Stimulated activated CD4-positive, alpha-beta T cell treated with anti-CD3 and anti-CD28 coated beads, Interleukin-15, amount 100 ng/mL, for 48 hours (primary cell): ENCODE measurements at regions not wholly inside any gene's neighbourhood (a gene's known extent, or its start where the extent isn't known, plus 50 kb on each side); places are given as distances from the start of the nearest gene placed in this dataset.

ENCODE experiments used
- DNase-seq, 2 donors: peaks; one replicate each; pipeline ENCODE4 v3.0.0-alpha.2; 2020; ENCODE audit warnings: low read depth in 2 of 2

GRCh38 chr1:81490614-81491013 lies 310.1 kb upstream of the ADGRL2 start:
- DNase-seq, result no peak

DNA sequence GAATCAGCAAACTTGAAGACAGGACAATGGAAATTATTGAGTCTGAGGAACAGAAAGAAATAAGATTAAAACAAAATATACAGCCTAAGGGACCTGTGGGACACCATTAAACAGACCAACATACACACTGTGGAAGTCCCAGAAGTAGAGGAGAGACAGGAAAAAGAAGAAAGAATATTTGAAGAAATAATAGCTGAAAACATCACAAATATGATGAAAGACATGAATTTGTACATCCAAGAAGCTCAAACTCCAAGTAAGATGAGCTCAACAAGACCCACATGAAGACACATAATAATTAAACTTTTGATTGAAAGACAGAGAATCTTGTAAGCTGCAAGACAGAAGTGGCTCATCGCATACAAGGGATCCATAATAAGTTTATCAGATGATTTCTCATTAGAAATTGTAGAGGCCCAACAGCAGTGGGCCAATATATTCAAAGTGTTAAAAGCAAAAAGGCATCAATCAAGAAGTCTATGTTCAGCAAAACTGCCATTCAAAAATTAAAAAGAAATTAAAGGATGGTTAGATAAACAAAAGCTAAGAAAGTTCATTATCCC lies 311.3 kb upstream of the ADGRL2 start:
- DNase-seq, result no peak

DNA sequence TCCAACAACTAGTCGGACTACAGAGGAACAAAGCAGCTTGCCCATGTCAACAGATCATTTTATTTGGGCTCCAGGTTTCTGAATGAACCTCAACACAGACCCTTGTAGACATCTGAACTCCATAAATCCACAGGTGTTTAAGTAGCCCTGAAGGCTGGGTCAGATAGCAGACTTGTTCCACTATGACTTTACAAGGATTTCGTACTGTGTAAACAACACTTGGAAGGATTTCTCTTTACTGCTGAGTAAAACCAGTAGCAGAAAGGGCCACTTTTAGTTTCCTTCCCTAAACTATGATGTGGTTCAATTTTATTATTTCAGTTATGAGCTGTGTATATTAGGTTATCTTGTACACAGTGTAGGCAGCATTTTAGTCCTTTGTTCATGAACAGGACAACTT lies 316.4 kb upstream of the ADGRL2 start:
- no peak for DNase-seq

DNA sequence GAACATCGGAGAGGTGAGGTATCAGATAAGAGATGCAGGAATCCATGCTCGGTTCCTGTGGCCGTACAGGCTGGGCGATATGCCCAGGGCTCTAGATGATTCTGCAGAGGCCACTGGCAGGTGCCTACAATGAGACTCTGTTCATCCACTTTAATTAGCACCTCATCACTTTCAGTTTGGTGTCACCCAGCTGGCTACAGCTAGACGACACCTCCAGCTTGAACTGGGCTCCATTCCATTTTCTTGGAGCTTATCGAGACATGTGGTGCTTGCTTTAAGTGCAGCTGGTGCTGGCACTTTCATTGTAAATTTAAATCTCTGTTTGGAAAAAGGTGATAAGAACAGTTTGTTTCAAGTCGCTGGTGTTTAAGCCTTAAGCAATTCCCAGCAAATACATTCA lies 322.5 kb upstream of the ADGRL2 start:
- no peak for DNase-seq

GRCh38 chr1:81477710-81478109 lies 323.0 kb upstream of the ADGRL2 start:
- no peak for DNase-seq

GRCh38 chr1:81472387-81472786 lies 328.3 kb upstream of the ADGRL2 start:
- DNase-seq, result no peak

DNA sequence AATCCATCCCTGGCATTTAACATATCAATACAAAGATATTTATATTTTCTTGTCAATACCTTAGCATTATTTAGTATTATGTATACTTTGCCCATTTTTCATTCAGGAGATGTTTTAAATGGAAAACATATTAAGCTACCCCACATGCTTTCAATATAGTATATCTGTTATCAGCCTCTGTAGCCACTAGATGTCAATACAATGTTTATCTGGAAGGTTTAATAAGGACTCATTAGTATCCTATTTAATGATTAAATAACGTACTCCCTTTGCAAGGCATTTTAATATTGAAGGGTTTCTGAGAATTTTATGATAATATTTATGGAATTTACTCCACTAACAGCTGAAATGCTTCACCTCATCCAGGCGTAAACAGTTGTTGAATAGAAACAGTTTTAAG lies 329.5 kb upstream of the ADGRL2 start:
- no peak for DNase-seq

- no peak for DNase-seq
Observed at GRCh38 chr1:81470275-81470674, 330.5 kb upstream of the ADGRL2 start.

GRCh38 chr1:81467383-81467782 lies 333.4 kb upstream of the ADGRL2 start:
- no peak for DNase-seq

- DNase-seq, result no peak
Observed at GRCh38 chr1:81466961-81467360, 333.8 kb upstream of the ADGRL2 start.

DNA sequence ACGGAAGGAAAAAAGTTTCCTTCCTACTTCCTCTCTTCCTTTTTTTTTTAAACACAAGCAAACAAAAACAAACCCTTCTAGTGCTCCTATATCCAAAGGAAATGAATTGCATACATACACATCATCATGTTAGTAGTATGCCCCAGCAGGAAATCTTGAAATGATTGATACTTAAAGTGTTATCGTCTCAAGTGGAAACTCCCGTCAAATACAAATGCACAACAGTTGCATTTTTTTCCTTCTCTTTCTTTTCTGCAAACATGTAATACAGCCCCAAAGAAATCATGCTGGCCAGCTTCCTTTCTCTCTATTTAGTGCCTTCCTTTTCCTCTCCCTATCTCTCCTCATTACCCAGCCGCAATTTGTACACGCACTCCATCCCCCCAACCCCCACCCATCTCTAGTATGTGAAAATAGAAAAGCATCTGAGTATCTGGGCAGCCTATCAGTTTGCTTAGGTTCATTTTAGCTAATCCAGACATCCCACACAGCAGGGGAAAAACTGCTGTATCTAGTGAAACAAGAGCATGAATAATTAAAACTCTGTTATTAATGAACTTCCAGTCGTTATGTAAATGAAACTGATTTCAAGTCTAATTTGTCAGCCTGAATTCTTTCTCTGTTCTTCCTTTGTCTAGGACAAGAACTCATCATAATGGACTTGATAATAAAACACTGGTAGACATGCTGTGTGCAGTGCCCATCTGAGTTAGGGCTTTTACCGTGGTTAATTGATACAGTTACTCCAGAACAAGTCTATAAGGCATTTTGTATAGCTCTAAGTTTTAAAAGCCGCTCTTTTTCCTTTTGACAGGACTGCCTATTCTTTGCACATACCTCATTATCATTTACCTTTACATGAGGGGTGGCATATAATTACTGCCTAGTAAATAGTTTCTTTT lies 336.5 kb upstream of the ADGRL2 start:
- DNase-seq, result no peak

DNA sequence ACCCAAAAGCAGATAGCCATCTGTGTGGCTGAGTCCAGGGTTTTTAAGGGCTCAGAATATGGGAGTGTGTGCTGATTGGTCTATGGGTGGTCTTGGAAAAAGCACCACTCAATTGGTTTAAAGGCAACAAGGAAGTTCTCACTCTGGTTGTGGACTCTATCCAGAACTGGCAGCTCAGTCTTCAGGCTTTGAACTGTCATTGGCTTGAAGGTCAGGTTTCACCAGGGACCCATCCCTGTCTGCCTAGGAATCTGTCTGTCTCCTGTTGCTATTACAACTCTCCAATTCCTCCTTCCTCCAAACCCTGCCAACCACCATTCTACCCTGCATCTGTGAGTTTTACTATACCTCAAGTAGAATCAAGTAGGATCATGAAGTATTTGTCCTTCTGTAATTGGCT lies 341.7 kb upstream of the ADGRL2 start:
- DNase-seq, result no peak

- DNase-seq, result no peak
Observed at GRCh38 chr1:81458186-81458585, 342.5 kb upstream of the ADGRL2 start.

GRCh38 chr1:81455481-81455880 lies 345.3 kb upstream of the ADGRL2 start:
- no peak for DNase-seq

DNA sequence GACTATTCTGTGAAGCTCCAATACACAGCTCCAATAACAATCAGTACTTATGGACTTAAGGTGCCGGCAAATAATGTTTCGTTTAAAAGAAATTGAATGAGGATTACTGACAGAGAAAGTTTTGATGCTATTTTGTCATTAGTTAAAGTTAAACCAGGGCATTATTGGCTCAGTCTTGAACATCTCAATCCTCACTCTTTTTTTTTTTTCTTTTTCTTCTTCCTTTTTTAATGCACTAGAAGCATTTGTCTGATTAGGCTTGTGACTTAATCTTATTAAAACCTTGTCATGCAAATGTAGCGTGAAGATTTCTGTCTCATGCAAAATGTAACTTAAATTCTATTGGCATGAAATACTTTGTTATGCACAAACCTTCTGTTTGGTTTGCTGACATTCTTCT lies 346.8 kb upstream of the ADGRL2 start:
- DNase-seq, result no peak

DNA sequence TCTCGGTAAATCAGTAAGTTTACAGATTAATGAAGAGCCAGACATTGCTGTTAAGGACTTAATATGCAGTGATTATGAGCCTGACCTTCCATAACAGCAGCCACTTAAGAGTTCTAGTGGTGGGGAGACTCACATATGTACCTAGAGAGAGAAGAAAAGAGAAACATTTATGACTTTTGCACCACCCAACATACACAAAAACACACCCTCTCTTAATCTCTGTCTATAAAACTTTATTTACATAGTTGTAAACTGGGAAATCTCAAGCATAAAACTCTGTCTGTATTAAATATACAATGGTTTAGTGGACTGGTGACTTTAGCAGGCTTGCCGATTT lies 347.4 kb upstream of the ADGRL2 start:
- DNase-seq, result no peak

- DNase-seq, result no peak
Observed at GRCh38 chr1:81452693-81453366, 347.9 kb upstream of the ADGRL2 start.

GRCh38 chr1:81449786-81450185 lies 350.9 kb upstream of the ADGRL2 start:
- no peak for DNase-seq

GRCh38 chr1:81446000-81446669 lies 354.6 kb upstream of the ADGRL2 start:
- DNase-seq, result no peak

GRCh38 chr1:81443288-81443687 lies 357.4 kb upstream of the ADGRL2 start:
- no peak for DNase-seq

DNA sequence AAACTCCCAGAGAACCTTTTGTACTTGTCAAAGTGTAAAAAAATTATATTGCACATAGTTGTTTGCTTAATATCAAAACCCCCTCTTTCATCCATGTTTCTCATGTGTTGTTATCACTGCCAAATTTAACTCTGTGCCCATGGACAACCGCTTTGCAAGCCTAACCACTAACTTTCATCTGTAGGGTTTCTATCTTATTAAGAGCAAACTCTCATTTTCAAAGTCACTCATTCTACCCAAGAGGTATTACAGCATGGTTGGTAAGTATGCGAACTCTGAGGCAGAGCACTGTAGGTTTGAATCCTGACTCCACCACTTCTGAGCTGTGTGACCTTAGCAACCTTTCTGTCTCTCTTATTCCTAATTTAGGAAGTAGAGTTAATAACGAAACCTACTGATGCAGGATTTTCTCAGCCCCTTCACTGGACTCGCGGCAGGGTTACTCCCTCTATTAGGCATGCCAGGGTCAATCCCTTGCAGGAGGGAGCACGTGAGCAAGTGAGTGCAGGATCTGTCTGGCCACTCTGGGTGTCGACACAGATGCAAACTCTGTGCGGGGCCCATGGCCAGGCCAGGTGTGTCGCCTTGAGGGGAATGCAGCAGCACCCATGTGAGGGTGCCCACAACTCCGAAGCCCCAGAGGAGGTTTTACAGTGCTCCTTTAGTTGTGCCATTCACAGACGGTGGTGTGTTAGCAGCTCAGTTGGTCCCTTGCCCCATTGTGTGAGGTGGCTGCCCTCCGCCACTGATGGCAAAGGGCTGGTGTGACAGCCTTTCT lies 361.5 kb upstream of the ADGRL2 start:
- DNase-seq, result no peak

DNA sequence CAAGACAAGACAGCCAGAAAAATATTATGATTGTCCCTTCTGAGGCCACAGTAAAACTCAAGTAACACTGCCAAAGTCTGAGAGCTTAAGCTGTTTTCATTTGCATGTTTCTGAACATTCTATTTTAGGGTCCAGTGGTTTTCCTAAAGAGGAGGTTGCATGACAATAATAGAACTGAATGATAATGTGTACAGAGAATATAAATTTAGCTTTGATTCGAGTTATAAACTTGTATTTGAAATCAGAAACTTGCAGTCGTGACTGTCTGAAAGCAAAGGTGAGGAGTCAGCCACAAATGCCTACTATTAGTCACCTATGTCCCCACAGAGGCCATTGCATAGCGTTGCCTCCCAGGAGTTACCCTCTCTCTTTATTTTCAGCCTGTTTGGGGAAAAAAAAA lies 363.1 kb upstream of the ADGRL2 start:
- no peak for DNase-seq
